NCI-H460 (cell line): ENCODE measurements at regions not wholly inside any gene's neighbourhood (a gene's known extent, or its start where the extent isn't known, plus 50 kb on each side); places are given as distances from the start of the nearest gene placed in this dataset.

ENCODE experiments used
- DNase-seq: peaks from one replicate; pipeline ENCODE4 v3.0.0-alpha.2; 2016; ENCODE audit warnings: low read depth; ENCODE audit errors: extremely low read depth

GRCh38 chr12:46458500-46459102 lies 86.0 kb upstream of the SLC38A2 start:
- no peak for DNase-seq

DNA sequence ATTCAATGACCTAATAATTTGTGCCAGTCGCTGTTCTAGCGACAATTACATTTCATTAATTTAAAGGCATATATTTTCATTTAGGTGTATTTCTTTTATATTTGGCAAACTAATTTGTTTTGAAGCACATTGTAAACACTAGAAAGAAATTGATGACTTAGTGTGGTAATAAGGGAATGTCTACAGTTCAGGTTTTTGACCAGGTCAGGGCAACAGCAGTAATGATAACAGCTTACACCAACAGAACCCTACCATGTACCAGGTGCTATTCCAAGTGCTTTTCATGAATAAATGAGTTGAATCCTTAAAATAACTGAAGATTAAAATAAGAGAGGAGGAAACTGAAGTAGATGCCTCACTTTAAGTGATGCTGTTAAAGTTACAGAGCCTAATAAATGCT lies 85.4 kb upstream of the SLC38A2 start:
- DNase-seq, result no peak

DNA sequence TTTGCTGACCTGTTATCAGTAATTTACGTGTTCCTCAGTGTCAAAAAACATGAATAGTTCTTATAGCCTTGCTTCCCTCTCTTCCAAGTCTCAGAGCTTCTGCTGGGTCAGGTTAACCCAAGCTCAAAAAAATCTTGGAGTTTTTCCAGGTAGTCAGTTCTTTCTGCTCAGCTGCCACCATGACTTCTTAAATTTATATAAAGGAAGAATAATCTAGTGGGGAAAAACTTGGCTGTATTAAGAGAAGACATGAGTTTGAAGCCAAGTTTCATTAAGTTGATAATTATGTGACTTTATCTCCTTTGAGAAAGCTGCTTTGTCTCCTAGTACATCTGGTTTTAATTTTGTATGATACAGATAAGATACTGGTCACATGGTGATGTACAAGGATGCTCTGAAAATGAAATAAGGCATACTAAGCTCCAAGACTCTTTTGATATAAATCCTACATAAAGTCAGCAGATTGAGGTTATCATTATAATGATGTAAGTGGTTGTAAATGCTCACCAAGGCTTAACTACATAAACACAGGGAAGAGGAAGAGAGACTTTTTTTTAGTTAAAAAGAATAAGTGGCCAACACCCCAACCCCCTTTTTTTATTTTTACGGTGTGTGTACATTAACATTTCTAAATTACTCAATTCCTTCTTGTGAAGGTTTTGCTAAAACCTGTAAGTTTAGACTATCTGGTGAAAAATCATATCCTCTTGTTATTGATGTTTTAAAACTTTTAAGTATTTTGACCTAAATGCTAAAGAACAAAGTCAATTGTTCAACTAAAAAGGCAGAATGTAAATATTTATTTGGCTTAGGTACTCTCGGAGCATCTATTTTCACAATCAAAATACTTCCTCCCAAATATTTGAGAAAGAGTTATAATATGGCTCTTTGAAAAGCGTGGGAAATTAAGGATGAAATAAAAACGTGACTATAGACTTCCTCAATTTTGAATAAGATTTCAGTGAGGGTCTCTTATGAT lies 84.1 kb upstream of the SLC38A2 start:
- DNase-seq, result no peak

GRCh38 chr12:46455648-46456352 lies 83.2 kb upstream of the SLC38A2 start:
- DNase-seq, result no peak

GRCh38 chr12:46454981-46455380 lies 82.4 kb upstream of the SLC38A2 start:
- no peak for DNase-seq

DNA sequence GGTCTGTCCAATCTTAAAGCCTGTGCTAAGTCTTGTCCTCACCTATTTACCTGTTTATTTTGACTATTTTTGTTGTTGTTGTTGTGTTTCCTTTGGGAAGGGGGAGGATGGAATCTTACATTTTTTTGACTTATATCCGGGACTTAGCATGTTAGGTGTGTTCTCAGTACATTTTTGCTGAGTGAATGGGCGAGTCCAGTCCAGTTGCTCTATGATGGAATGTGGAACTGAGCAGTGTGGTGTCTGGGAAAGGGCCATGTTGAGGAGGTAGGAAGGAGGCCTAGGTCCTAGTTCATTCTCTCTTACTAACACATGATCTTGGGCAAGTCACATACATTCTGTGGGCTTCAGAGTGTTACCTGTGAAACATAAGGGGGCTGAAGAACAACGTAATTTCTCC lies 80.9 kb upstream of the SLC38A2 start:
- no peak for DNase-seq

GRCh38 chr12:46452776-46453175 lies 80.2 kb upstream of the SLC38A2 start:
- DNase-seq, result no peak

- DNase-seq, result no peak
Observed at GRCh38 chr12:46452061-46452615, 79.6 kb upstream of the SLC38A2 start.

DNA sequence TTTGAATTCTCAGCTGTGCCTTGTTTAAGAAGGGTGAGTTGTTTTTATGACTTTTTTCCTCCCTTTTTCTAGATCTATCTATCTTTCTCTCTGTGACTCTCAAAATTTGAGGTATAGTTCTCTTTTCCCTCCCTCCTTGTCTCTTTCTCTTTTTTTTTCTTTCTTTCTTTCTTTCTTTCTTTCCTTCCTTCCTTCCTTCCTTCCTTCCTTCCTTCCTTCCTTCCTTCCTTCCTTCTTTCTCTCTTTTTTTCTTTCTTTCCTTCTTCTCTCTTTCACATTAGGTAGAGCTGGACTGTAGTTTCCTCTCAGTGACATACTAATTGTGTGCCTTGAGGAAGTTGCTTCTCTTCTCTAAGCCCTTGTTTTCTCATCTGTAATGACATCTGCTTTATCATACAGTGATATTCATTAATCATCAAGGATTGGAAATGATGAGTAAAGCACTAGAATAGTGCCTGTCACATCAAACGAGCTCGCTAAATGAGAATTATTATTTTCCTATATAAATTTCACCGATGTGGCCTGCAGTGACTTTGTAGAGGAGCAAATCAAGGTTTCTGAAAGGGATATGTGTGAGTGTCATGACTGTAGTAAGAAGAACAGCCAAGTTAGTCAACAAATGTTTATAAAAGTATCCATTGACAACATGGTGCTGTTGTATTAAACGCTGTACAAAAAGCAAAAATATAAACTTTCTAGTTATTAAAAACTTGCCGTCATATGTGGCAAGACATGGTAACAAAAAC lies 78.9 kb upstream of the SLC38A2 start:
- no peak for DNase-seq

DNA sequence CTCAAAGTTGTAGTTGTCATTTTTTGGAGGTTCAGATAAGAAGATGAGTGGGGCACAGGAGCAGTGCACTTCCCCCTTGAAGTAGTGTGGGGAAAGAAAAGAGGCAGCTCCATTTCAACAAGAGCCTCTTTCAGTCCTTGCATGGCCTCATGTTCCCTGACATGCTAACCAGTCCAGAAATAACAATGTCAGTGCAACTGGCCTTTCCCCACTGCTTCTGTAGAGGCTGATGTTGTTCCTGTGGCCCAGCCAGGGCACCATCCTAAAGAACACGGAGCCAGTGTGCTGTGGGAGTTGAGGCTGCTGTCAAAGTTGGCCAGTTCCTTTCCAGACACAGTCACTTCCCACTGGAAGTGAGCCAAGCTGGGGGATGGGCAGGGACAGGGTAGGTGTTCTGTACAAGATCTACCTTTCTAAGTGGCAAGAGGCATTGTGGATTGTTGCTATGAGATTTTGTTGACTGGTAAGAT lies 77.7 kb upstream of the SLC38A2 start:
- DNase-seq, result no peak

- no peak for DNase-seq
Observed at GRCh38 chr12:46449856-46450255, 77.3 kb upstream of the SLC38A2 start.

- DNase-seq, result no peak
Observed at GRCh38 chr12:46449316-46449715, 76.7 kb upstream of the SLC38A2 start.

DNA sequence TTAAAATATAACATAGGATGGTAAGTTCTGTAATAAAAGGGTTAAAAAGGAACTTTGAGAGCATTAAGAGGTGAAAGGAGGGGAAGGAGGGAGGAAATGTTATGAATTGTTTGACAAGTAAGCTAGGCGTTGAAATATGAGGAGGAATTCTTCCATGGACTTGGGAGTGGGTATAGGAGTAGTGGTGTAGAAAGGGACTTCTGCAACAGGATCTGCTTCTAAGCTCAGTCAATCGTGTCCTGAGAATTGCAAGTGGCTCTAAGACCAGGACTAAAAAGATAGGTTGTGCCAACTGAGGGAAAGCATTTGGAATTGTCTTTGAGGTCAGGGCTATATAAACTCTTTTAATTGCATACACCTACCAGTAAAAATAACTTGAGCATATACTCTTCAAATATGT lies 74.1 kb upstream of the SLC38A2 start:
- no peak for DNase-seq

- DNase-seq, result no peak
Observed at GRCh38 chr12:46445551-46446235, 73.1 kb upstream of the SLC38A2 start.

GRCh38 chr12:46445093-46445492 lies 72.5 kb upstream of the SLC38A2 start:
- no peak for DNase-seq

DNA sequence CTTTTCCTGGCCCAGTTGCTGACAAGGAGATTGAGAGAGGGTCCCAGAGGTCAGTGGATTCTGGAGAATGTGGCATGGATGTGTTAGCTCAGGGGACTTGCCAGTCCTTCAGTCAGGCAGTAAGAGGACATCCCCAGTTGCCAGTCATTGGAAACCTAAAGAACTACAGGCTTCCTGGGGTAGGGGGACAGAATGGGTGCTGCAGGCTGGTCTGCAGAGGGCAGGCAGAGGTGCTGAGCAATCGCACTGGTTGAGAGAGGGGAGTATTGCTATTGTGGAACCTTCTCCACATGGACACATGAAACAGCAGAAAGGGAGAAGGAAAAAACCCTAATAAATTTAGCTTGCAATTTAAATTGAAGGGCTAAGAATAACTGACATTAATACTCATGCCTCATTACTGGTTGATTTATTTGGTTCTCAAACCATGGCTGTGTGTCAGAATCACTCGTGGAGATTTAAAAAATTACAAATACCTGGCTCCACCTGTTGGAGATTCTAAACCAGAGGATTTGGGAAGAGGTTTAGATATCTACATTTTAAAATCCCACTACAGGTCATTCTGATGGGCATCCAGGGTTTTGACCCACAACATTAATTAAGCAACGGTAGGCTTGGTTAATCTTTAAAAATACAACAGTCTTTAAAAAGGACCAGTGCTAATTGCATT lies 71.2 kb upstream of the SLC38A2 start:
- no peak for DNase-seq

GRCh38 chr12:46442738-46443137 lies 70.2 kb upstream of the SLC38A2 start:
- DNase-seq, result no peak

DNA sequence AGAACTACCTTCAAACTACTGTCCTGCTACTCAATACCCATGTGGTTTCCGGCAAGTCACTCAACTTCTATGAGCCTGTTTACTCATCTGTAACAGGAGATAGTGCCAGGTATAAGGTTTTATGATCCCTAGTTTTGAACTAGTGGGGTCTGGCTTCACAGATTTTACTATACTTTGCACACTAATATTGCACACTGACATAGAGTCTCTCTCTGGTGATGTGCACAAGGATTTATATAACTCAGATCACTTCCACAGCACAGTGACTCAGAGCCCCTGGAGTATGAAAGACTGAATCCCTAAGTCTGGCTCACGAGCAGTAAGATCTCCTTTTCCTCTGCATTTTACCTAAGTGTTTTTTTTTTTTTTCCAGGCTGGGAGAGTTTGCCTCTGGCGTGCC lies 69.7 kb upstream of the SLC38A2 start:
- no peak for DNase-seq

- DNase-seq, result no peak
Observed at GRCh38 chr12:46439793-46440511, 67.4 kb upstream of the SLC38A2 start.
